CD14-positive monocyte (primary cell): ENCODE measurements at regions not wholly inside any gene's neighbourhood (a gene's known extent, or its start where the extent isn't known, plus 50 kb on each side); places are given as distances from the start of the nearest gene placed in this dataset.

Experiments
- DNase-seq, 3 donors: peaks; one replicate each; pipeline ENCODE4 v3.0.0-alpha.2; 2011 to 2022
- H2AFZ ChIP-seq: 2 replicates; pipeline ENCODE4 v1.6.0; 2012; ENCODE audit warnings: mild to moderate bottlenecking, low read depth, low read length, inconsistent platforms; ENCODE audit not compliant: insufficient read depth, poor library complexity, severe bottlenecking
- H3K27ac ChIP-seq, 2 donors: 1 replicate in 1 of 2; 2 replicates in 1 of 2; pipeline ENCODE4 v1.5.1; 2012 to 2013; ENCODE audit warnings: low read length in 2 of 2, control low read depth in 1 of 2, inconsistent platforms in 1 of 2, low read depth in 1 of 2, mild to moderate bottlenecking in 1 of 2
- H3K27me3 ChIP-seq, 2 donors: one replicate each; pipeline versions ENCODE4 v1.6.0 to v1.6.1; 2011 to 2013; ENCODE audit warnings: low read length in 2 of 2; ENCODE audit not compliant: control insufficient read depth in 2 of 2, insufficient read depth in 2 of 2
- H3K36me3 ChIP-seq, 2 donors: replicated peaks in 1 of 2; 1 replicate in 1 of 2; 2 replicates in 1 of 2; pipeline versions ENCODE4 v1.5.1 to v1.6.1; 2012 to 2013; ENCODE audit warnings: low read length in 2 of 2, control low read depth in 1 of 2, inconsistent platforms in 1 of 2, mild to moderate bottlenecking in 1 of 2; ENCODE audit not compliant: insufficient read depth in 2 of 2, control insufficient read depth in 1 of 2
- H3K4me1 ChIP-seq, 2 donors: 1 replicate in 1 of 2; 2 replicates in 1 of 2; pipeline versions ENCODE4 v1.5.1 to v1.6.1; 2012 to 2013; ENCODE audit warnings: low read length in 2 of 2, control low read depth in 1 of 2, inconsistent platforms in 1 of 2, mild to moderate bottlenecking in 1 of 2, moderate library complexity in 1 of 2; ENCODE audit not compliant: insufficient read depth in 2 of 2, control insufficient read depth in 1 of 2
- H3K4me2 ChIP-seq: replicated peaks from 2 replicates; pipeline ENCODE3; 2012; ENCODE audit warnings: low read length, moderate library complexity, mild to moderate bottlenecking; ENCODE audit not compliant: poor library complexity, severe bottlenecking; ENCODE audit errors: extremely low read depth
- H3K4me3 ChIP-seq, 3 experiments: fragments of 200-600 bp in 1 of 3; sonication (generic) in 1 of 3; replicated peaks in 1 of 3; 1 replicate in 2 of 3; 2 replicates in 1 of 3; pipeline ENCODE4 v1.5.1; 2011 to 2013; ENCODE audit warnings: low read length in 3 of 3, mild to moderate bottlenecking in 3 of 3, control low read depth in 2 of 3, low read depth in 2 of 3, inconsistent platforms in 1 of 3, moderate library complexity in 1 of 3
- H3K79me2 ChIP-seq: 2 replicates; pipeline ENCODE4 v1.6.0; 2012; ENCODE audit warnings: mild to moderate bottlenecking, control low read depth, inconsistent platforms, low read length, moderate library complexity; ENCODE audit not compliant: insufficient read depth
- H3K9ac ChIP-seq: 2 replicates; pipeline ENCODE4 v1.6.0; 2017; ENCODE audit warnings: low read length, mild to moderate bottlenecking; ENCODE audit not compliant: insufficient read depth, poor library complexity, severe bottlenecking
- H3K9me3 ChIP-seq, 2 donors: replicated peaks in 1 of 2; 1 replicate in 1 of 2; 2 replicates in 1 of 2; pipeline versions ENCODE4 v1.5.1 to v1.6.1; 2012 to 2013; ENCODE audit warnings: low read length in 2 of 2, control low read depth in 1 of 2; ENCODE audit not compliant: control insufficient read depth in 1 of 2, insufficient read depth in 1 of 2
- H4K20me1 ChIP-seq: 2 replicates; pipeline ENCODE4 v1.6.0; 2012; ENCODE audit warnings: mild to moderate bottlenecking, low read length, control low read depth, moderate library complexity; ENCODE audit not compliant: insufficient read depth
- H3K27ac Mint-ChIP-seq, 7 donors: one replicate each; pipeline ENCODE4 v1.8.0; 2020; ENCODE audit warnings: mild to moderate bottlenecking in 7 of 7, mixed read lengths in 7 of 7, moderate library complexity in 6 of 7, inconsistent platforms in 2 of 7
- H3K27me3 Mint-ChIP-seq, 3 donors: one replicate each; pipeline ENCODE4 v1.8.0; 2021 to 2022; ENCODE audit warnings: low read depth in 3 of 3, mild to moderate bottlenecking in 3 of 3, mixed read lengths in 3 of 3, moderate library complexity in 3 of 3, inconsistent platforms in 1 of 3
- H3K36me3 Mint-ChIP-seq, 2 donors: one replicate each; pipeline ENCODE4 v1.8.0; 2020; ENCODE audit warnings: mixed read lengths in 2 of 2, inconsistent platforms in 1 of 2, mild to moderate bottlenecking in 1 of 2
- H3K4me1 Mint-ChIP-seq: one replicate; pipeline ENCODE4 v1.8.0; 2020; ENCODE audit warnings: mild to moderate bottlenecking, mixed read lengths
- H3K4me3 Mint-ChIP-seq, 2 donors: one replicate each; pipeline ENCODE4 v1.8.0; 2020; ENCODE audit warnings: mild to moderate bottlenecking in 2 of 2, mixed read lengths in 2 of 2, moderate library complexity in 1 of 2
- H3K9me3 Mint-ChIP-seq, 7 donors: one replicate each; pipeline ENCODE4 v1.8.0; 2020 to 2022; ENCODE audit warnings: mixed read lengths in 7 of 7, mild to moderate bottlenecking in 6 of 7, moderate library complexity in 6 of 7, inconsistent platforms in 2 of 7
- CTCF ChIP-seq: fragments of 200-600 bp; IDR thresholded peaks from one replicate; pipeline ENCODE4 v1.8.0; 2022; ENCODE audit warnings: antibody characterized with exemption, mild to moderate bottlenecking
- WGBS: methylation state at CpG from one replicate; pipeline ENCODE4 v1.1.5; 2013; ENCODE audit warnings: missing lambda C conversion rate; ENCODE audit not compliant: insufficient coverage; 5-methylcytosine and 5-hydroxymethylcytosine counted together
- intact Hi-C, 2 donors: fragments of 100-400 bp; cut with micrococcal nuclease; formaldehyde crosslinking; loops; one replicate each; pipeline versions ENCODE4 v1.15.0 to v1.15.1; 2023

- Mint-ChIP-seq H3K27ac (no peak overlapping the region), H3K36me3 (no peaks in the 10 kb centered on the region), H3K4me3 (no peak overlapping the region), H3K9me3 (peaks cover 0 to 2% (median 0%) of the 10 kb centered on the region in 7 donors), H3K4me1 (no peaks in the 10 kb centered on the region), H3K27me3 (peaks cover 2 to 18% (median 8%) of the 10 kb centered on the region in 3 donors)
- no peaks in the 10 kb centered on the region for H3K79me2 ChIP-seq
- peaks cover 0 to 3% of the 10 kb centered on the region in 2 donors for H3K27me3 ChIP-seq
- DNase-seq, result no peak
- H4K20me1 ChIP-seq, result no peaks in the 10 kb centered on the region
- no peak overlapping the region for H3K4me3 ChIP-seq
- 92% methylated on average over 7 of the region's 13 CpGs for WGBS
- no peak overlapping the region for H2AFZ ChIP-seq
- H3K9ac ChIP-seq, result no peak overlapping the region
- no peaks in the 10 kb centered on the region for H3K36me3 ChIP-seq
- H3K4me2 ChIP-seq, result no peak overlapping the region
- no peaks in the 10 kb centered on the region for H3K4me1 ChIP-seq
- no peak overlapping the region for H3K27ac ChIP-seq
- intact Hi-C loops, result no loop called here
- no peaks in the 10 kb centered on the region for H3K9me3 ChIP-seq
- TF ChIP-seq CTCF, result no peak
Measured at GRCh38 chr22:27397954-27398342, 403.6 kb downstream of the MN1 start.

- Mint-ChIP-seq H3K36me3 (no peaks in the 10 kb centered on the region), H3K9me3 (peaks cover 0 to 4% (median 0%) of the 10 kb centered on the region in 7 donors), H3K4me1 (no peaks in the 10 kb centered on the region), H3K27me3 (peaks cover 2 to 19% (median 8%) of the 10 kb centered on the region in 3 donors), H3K4me3 (no peak overlapping the region), H3K27ac (no peak overlapping the region)
- no peak overlapping the region for H2AFZ ChIP-seq
- no peak overlapping the region for H3K9ac ChIP-seq
- H3K9me3 ChIP-seq, result no peaks in the 10 kb centered on the region
- peaks cover 0 to 3% of the 10 kb centered on the region in 2 donors for H3K27me3 ChIP-seq
- no peak overlapping the region for H3K4me3 ChIP-seq
- H3K79me2 ChIP-seq, result no peaks in the 10 kb centered on the region
- intact Hi-C loops, result no loop called here
- no peak for TF ChIP-seq CTCF
- H3K4me1 ChIP-seq, result no peaks in the 10 kb centered on the region
- H4K20me1 ChIP-seq, result no peaks in the 10 kb centered on the region
- DNase-seq, result no peak
- no peak overlapping the region for H3K4me2 ChIP-seq
- WGBS, result 55% methylated on average over 9 of the region's 19 CpGs
- H3K27ac ChIP-seq, result no peak overlapping the region
- H3K36me3 ChIP-seq, result no peaks in the 10 kb centered on the region
Measured at GRCh38 chr22:27399161-27399560, 402.4 kb downstream of the MN1 start.
